Endometrial microvascular endothelial cells (primary cell): ENCODE measurements at regions not wholly inside any gene's neighbourhood (a gene's known extent, or its start where the extent isn't known, plus 50 kb on each side); places are given as distances from the start of the nearest gene placed in this dataset.

ENCODE experiments used
- in situ Hi-C: cut with HindIII; loops from 2 replicates; pipeline ENCODE4 v1.10.0; 2017; ENCODE audit warnings: low sequenced_read_pairs, low pct_unique_long_range_greater_than_20kb; ENCODE audit errors: inconsistent ontology term

GRCh38 chr12:124094188-124094587, 121.2 kb downstream of the ZNF664 start:
- in situ Hi-C loops: no loop called here

GRCh38 chr12:124094733-124095132, 121.7 kb downstream of the ZNF664 start:
- in situ Hi-C loops: no loop called here

GRCh38 chr12:124096109-124096508, 123.1 kb downstream of the ZNF664 start:
- in situ Hi-C loops: no loop called here

GRCh38 chr12:124096869-124097434, 123.9 kb downstream of the ZNF664 start:
- in situ Hi-C loops: no loop called here

GRCh38 chr12:124097701-124098100, 124.7 kb downstream of the ZNF664 start:
- in situ Hi-C loops: no loop called here

- in situ Hi-C loops: no loop called here
Measured at GRCh38 chr12:124098101-124098757, 125.2 kb downstream of the ZNF664 start.

GRCh38 chr12:124098887-124099286, 125.9 kb downstream of the ZNF664 start:
- in situ Hi-C loops: no loop called here

- in situ Hi-C loops: no loop called here
Measured at GRCh38 chr12:124099661-124100060, 126.6 kb downstream of the ZNF664 start.

- in situ Hi-C loops: no loop called here
Measured at GRCh38 chr12:124100572-124101178, 127.7 kb downstream of the ZNF664 start.

GRCh38 chr12:124105546-124105945, 132.5 kb downstream of the ZNF664 start:
- in situ Hi-C loops: no loop called here

- in situ Hi-C loops: no loop called here
Measured at GRCh38 chr12:124107351-124107750, 134.3 kb downstream of the ZNF664 start.

- in situ Hi-C loops: no loop called here
Measured at GRCh38 chr12:124109760-124110159, 136.7 kb downstream of the ZNF664 start.

- in situ Hi-C loops: no loop called here
Measured at GRCh38 chr12:124110372-124110883, 137.4 kb downstream of the ZNF664 start.

GRCh38 chr12:124111006-124111405, 138.0 kb downstream of the ZNF664 start:
- in situ Hi-C loops: no loop called here

GRCh38 chr12:124114316-124114715, 141.3 kb downstream of the ZNF664 start:
- in situ Hi-C loops: no loop called here

GRCh38 chr12:124115496-124115895, 142.5 kb downstream of the ZNF664 start:
- in situ Hi-C loops: no loop called here

- in situ Hi-C loops: no loop called here
Measured at GRCh38 chr12:124115976-124116690, 143.1 kb downstream of the ZNF664 start.

- in situ Hi-C loops: no loop called here
Measured at GRCh38 chr12:124120739-124121138, 147.7 kb downstream of the ZNF664 start.

GRCh38 chr12:124122722-124123121, 149.7 kb downstream of the ZNF664 start:
- in situ Hi-C loops: no loop called here
